ENCODE measurements at regions not wholly inside any gene's neighbourhood (a gene's known extent, or its start where the extent isn't known, plus 50 kb on each side); places are given as distances from the start of the nearest gene placed in this dataset.

GRCh38 chr2:241987726-241988125 lies 118.2 kb downstream of the RTP5 start:
- TF ChIP-seq CTCF (IDR thresholded peaks at IDR 0.05; ENCODE audit: insufficient read depth, low read length, poor library complexity, severe bottlenecking) (no peak), EZH2phosphoT487 (conservative IDR thresholded peaks at IDR 0.05; ENCODE audit: low read length) (no peak)

Data from SU-DHL-6 (cell line).